Brain microvascular endothelial cell (primary cell): ENCODE measurements at regions not wholly inside any gene's neighbourhood (a gene's known extent, or its start where the extent isn't known, plus 50 kb on each side); places are given as distances from the start of the nearest gene placed in this dataset.

Source experiments
- DNase-seq: peaks from one replicate; pipeline ENCODE4 v3.0.0-alpha.2; 2020
- H3K27ac ChIP-seq: fragments of 250-450 bp; sonication (Bioruptor Pico); 2 replicates; pipeline ENCODE4 v1.5.1; 2020; ENCODE audit warnings: mild to moderate bottlenecking, moderate library complexity
- H3K27me3 ChIP-seq: fragments of 250-450 bp; sonication (Bioruptor Pico); replicated peaks from 2 replicates; pipeline ENCODE4 v1.5.1; 2020; ENCODE audit warnings: mild to moderate bottlenecking
- H3K36me3 ChIP-seq: fragments of 250-450 bp; sonication (Bioruptor Pico); replicated peaks from 2 replicates; pipeline ENCODE4 v1.5.1; 2020; ENCODE audit warnings: mild to moderate bottlenecking
- H3K4me3 ChIP-seq: 2 replicates; pipeline ENCODE4 v1.5.1; 2011; ENCODE audit warnings: low read depth, mild to moderate bottlenecking, control low read depth, low read length, moderate library complexity
- in situ Hi-C: cut with HindIII; loops from 2 replicates; pipeline ENCODE4 v1.10.0; 2017; ENCODE audit warnings: low sequenced_read_pairs, low pct_ligation_motif_present
- TF ChIP-seq, protein P1 (sequence below): IDR thresholded peaks from 2 replicates; pipeline ENCODE4 v1.5.1; 2011; ENCODE audit warnings: low read depth, mild to moderate bottlenecking, moderate library complexity, low read length, control low read depth, inconsistent platforms; ENCODE audit errors: missing control alignments

DNA sequence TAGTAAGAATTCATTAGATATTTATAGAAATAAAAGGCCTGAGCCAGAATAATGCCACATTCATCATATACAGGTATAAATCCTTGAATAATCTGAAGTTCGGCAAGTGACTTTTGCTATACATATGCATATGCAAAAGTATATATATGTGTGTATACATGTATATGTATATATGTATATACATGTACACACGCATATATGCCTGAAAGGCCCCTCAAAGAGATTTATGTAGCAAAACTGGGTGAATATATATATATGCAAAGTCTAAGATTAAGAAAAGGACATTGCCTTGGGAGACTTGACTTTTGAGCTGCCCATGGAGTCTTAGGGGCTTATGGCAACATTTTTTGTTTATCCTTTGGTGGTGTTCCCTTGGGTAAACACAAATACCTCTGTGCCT is 231.4 kb downstream of the BMP2 start:
- H3K27ac ChIP-seq, result no peak overlapping the region
- DNase-seq, result no peak
- TF ChIP-seq, protein P1, sequence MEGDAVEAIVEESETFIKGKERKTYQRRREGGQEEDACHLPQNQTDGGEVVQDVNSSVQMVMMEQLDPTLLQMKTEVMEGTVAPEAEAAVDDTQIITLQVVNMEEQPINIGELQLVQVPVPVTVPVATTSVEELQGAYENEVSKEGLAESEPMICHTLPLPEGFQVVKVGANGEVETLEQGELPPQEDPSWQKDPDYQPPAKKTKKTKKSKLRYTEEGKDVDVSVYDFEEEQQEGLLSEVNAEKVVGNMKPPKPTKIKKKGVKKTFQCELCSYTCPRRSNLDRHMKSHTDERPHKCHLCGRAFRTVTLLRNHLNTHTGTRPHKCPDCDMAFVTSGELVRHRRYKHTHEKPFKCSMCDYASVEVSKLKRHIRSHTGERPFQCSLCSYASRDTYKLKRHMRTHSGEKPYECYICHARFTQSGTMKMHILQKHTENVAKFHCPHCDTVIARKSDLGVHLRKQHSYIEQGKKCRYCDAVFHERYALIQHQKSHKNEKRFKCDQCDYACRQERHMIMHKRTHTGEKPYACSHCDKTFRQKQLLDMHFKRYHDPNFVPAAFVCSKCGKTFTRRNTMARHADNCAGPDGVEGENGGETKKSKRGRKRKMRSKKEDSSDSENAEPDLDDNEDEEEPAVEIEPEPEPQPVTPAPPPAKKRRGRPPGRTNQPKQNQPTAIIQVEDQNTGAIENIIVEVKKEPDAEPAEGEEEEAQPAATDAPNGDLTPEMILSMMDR, result no peak
- no peak overlapping the region for H3K4me3 ChIP-seq
- no peaks in the 10 kb centered on the region for H3K36me3 ChIP-seq
- H3K27me3 ChIP-seq, result no peaks in the 10 kb centered on the region
- in situ Hi-C loops, result no loop called here

- H3K27me3 ChIP-seq, result no peaks in the 10 kb centered on the region
- in situ Hi-C loops, result no loop called here
- no peak overlapping the region for H3K27ac ChIP-seq
- no peak overlapping the region for H3K4me3 ChIP-seq
- TF ChIP-seq, protein P1, result no peak
- no peak for DNase-seq
- H3K36me3 ChIP-seq, result no peaks in the 10 kb centered on the region
These were observed 231.9 kb downstream of the BMP2 start for GRCh38 chr20:6999381-6999780.

- in situ Hi-C loops, result no loop called here
- no peak for DNase-seq
These were observed 236.1 kb downstream of the BMP2 start for GRCh38 chr20:7003598-7003997.

GRCh38 chr20:7004801-7005200 is 237.3 kb downstream of the BMP2 start:
- TF ChIP-seq, protein P1, result no peak

More at GRCh38 chr20:7003598-7003997, 236.1 kb downstream of the BMP2 start:
- Histone ChIP-seq H3K27ac (no peak overlapping the region), H3K27me3 (no peaks in the 10 kb centered on the region), H3K4me3 (no peak overlapping the region), H3K36me3 (no peaks in the 10 kb centered on the region)
- TF ChIP-seq, protein P1, result no peak

GRCh38 chr20:7010527-7010926 is 243.0 kb downstream of the BMP2 start:
- H3K4me3 ChIP-seq, result no peak overlapping the region

More at GRCh38 chr20:7004801-7005200, 237.3 kb downstream of the BMP2 start:
- H3K27ac ChIP-seq, result no peak overlapping the region
- no peak for DNase-seq
- H3K27me3 ChIP-seq, result no peaks in the 10 kb centered on the region
- H3K4me3 ChIP-seq, result no peak overlapping the region
- H3K36me3 ChIP-seq, result no peaks in the 10 kb centered on the region
- in situ Hi-C loops, result no loop called here

GRCh38 chr20:7015257-7015656 is 247.8 kb downstream of the BMP2 start:
- in situ Hi-C loops, result no loop called here
- TF ChIP-seq, protein P1, result no peak
- Histone ChIP-seq H3K36me3 (no peaks in the 10 kb centered on the region), H3K27me3 (no peaks in the 10 kb centered on the region), H3K4me3 (no peak overlapping the region), H3K27ac (no peak overlapping the region)
- DNase-seq, result no peak

More at GRCh38 chr20:7010527-7010926, 243.0 kb downstream of the BMP2 start:
- DNase-seq, result no peak
- Histone ChIP-seq H3K27ac (no peak overlapping the region), H3K27me3 (no peaks in the 10 kb centered on the region), H3K36me3 (no peaks in the 10 kb centered on the region)
- TF ChIP-seq, protein P1, result no peak
- in situ Hi-C loops, result no loop called here
